ENCODE measurements at regions not wholly inside any gene's neighbourhood (a gene's known extent, or its start where the extent isn't known, plus 50 kb on each side); places are given as distances from the start of the nearest gene placed in this dataset.

- no peak overlapping the region for H3K4me3 ChIP-seq (ENCODE audit: low read depth, poor library complexity, severe bottlenecking)
- TF ChIP-seq, protein P1, sequence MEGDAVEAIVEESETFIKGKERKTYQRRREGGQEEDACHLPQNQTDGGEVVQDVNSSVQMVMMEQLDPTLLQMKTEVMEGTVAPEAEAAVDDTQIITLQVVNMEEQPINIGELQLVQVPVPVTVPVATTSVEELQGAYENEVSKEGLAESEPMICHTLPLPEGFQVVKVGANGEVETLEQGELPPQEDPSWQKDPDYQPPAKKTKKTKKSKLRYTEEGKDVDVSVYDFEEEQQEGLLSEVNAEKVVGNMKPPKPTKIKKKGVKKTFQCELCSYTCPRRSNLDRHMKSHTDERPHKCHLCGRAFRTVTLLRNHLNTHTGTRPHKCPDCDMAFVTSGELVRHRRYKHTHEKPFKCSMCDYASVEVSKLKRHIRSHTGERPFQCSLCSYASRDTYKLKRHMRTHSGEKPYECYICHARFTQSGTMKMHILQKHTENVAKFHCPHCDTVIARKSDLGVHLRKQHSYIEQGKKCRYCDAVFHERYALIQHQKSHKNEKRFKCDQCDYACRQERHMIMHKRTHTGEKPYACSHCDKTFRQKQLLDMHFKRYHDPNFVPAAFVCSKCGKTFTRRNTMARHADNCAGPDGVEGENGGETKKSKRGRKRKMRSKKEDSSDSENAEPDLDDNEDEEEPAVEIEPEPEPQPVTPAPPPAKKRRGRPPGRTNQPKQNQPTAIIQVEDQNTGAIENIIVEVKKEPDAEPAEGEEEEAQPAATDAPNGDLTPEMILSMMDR (IDR thresholded peaks at IDR 0.05): no peak
- TF ChIP-seq POLR2A (IDR thresholded peaks at IDR 0.05): no peak
- 66 to 82% methylated on average over 3 of the region's 3 CpGs for WGBS, 2 donors
- DNase-seq (ENCODE audit: low spot score in 2 of 2): no peak
- intact Hi-C loops (cut with DNase I; ENCODE audit: low total_unique reads): no loop called here
Measured at GRCh38 chr3:152959307-152959706, 124.4 kb downstream of the P2RY1 start.

DNA sequence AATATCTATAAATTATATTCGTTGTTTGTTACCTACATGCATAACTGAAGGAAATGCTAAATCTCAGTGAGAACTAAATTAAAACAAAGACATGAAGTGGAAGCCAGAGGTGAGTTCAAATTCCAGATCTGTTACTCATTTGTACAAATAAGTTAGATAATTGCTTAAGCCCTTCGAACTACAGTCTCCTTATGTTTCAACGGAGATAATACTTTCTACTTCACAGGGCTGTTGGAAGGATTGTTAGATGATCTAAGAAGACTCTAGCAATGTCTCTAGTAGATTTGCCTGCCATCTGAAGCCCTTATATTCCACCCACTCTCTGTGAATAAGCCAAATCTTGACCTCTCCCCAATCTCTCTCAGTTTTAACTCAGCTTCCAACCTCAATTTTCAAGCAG is 125.8 kb downstream of the P2RY1 start:
- H3K4me3 ChIP-seq (ENCODE audit: low read depth, poor library complexity, severe bottlenecking): no peak overlapping the region
- DNase-seq (ENCODE audit: low spot score in 2 of 2): no peak
- no peak for TF ChIP-seq POLR2A (IDR thresholded peaks at IDR 0.05)
- TF ChIP-seq, protein P1 (IDR thresholded peaks at IDR 0.05): no peak
- intact Hi-C loops (cut with DNase I; ENCODE audit: low total_unique reads): no loop called here
- 52 to 55% methylated on average over 3 of the region's 3 CpGs for WGBS, 2 donors

- TF ChIP-seq, protein P1 (IDR thresholded peaks at IDR 0.05): no peak
- TF ChIP-seq POLR2A (IDR thresholded peaks at IDR 0.05): no peak
- intact Hi-C loops (cut with DNase I; ENCODE audit: low total_unique reads): no loop called here
- DNase-seq (ENCODE audit: low spot score in 2 of 2): no peak
- no peak overlapping the region for H3K4me3 ChIP-seq (ENCODE audit: low read depth, poor library complexity, severe bottlenecking)
- 20 to 30% methylated on average over 2 of the region's 2 CpGs for WGBS, 2 donors
Measured at GRCh38 chr3:152961323-152961722, 126.4 kb downstream of the P2RY1 start.

DNA sequence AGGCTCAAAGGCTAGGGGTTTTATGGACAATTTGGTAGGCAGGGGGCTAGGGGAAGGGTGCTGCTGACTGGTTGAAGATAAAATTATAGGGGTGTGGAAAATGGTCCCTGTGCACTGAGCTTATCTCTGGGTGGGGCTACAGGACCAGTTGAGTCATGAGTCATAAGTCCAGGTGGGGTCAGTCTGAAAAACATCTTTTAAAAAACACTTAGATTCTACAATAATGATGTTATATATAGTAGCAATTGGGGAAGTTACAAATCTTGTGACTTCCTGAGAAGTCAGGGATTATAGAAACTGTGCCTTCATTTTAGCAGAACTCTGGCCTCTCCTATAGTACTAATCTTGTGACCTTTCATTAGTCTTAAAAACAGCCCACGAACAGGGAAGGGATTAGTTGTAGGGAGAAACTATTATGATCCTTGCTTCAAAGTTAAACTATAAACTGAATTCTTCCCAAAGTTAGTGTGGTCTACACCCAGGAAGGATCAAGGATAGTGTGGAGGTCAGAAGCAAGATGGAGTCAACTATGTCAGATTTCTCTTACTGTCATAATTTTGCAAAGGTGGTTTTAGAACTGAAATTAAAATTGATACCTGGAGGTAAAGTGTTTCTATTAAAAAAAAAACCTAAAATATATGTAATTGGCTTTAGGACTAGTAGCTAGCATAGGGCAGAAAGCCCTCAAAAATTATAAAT is 130.1 kb downstream of the P2RY1 start:
- intact Hi-C loops (cut with DNase I; ENCODE audit: low total_unique reads): no loop called here
- DNase-seq (ENCODE audit: low spot score in 2 of 2): no peak
- 67 to 82% methylated on average over 1 of the region's 1 CpG for WGBS, 2 donors
- no peak for TF ChIP-seq POLR2A (IDR thresholded peaks at IDR 0.05)
- TF ChIP-seq, protein P1 (IDR thresholded peaks at IDR 0.05): no peak
- H3K4me3 ChIP-seq (ENCODE audit: low read depth, poor library complexity, severe bottlenecking): no peak overlapping the region

DNA sequence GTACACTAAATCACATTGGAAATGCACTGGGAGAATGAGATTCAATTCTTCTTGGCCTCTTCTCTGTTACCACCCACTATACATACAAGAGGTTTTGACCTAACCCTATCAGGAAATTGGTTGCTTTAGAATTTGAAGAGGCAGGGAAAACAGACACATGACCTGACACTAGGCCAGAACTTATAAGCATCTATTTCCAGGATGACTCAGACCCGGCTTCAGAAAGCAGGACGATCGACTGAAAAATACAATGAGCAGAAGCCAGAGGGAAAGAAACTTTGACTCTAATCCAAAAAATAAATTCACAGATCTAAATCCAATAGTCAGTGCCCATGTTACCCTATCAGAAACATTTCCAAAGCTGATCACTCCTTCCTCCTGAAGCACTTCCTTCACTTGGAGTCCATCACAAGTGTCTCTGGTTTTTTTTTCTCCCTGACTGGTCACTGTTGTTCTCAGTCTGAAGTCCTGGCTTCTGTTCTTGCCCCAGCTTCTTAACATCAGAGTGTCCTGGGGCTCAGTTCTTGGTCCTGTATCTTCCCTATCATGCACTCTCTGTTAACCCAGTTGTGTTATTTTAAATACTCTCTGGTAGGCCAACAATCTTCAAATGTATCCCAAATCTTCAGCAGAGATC is 133.6 kb downstream of the P2RY1 start:
- TF ChIP-seq, protein P1 (IDR thresholded peaks at IDR 0.05): no peak
- TF ChIP-seq POLR2A (IDR thresholded peaks at IDR 0.05): no peak
- no peak for DNase-seq (ENCODE audit: low spot score in 2 of 2)
- intact Hi-C loops (cut with DNase I; ENCODE audit: low total_unique reads): no loop called here
- H3K4me3 ChIP-seq (ENCODE audit: low read depth, poor library complexity, severe bottlenecking): no peak overlapping the region
- WGBS, 2 donors: 7 to 11% methylated on average over 3 of the region's 3 CpGs

All from lower leg skin (tissue), 4 donors.